Fibroblast of mammary gland (primary cell): ENCODE measurements at regions not wholly inside any gene's neighbourhood (a gene's known extent, or its start where the extent isn't known, plus 50 kb on each side); places are given as distances from the start of the nearest gene placed in this dataset.

Source experiments
- DNase-seq: peaks from one replicate; pipeline ENCODE4 v3.0.0-alpha.2; 2010; ENCODE audit warnings: low read depth
- H3K4me3 ChIP-seq: 2 replicates; pipeline ENCODE4 v1.5.1; 2011; ENCODE audit warnings: low read depth, mild to moderate bottlenecking, low read length, moderate library complexity; ENCODE audit not compliant: control insufficient read depth
- CTCF ChIP-seq: conservative IDR thresholded peaks from 2 replicates; pipeline ENCODE4 v1.5.1; 2011; ENCODE audit warnings: low read depth, low read length, inconsistent platforms; ENCODE audit not compliant: control insufficient read depth, insufficient read depth

DNA sequence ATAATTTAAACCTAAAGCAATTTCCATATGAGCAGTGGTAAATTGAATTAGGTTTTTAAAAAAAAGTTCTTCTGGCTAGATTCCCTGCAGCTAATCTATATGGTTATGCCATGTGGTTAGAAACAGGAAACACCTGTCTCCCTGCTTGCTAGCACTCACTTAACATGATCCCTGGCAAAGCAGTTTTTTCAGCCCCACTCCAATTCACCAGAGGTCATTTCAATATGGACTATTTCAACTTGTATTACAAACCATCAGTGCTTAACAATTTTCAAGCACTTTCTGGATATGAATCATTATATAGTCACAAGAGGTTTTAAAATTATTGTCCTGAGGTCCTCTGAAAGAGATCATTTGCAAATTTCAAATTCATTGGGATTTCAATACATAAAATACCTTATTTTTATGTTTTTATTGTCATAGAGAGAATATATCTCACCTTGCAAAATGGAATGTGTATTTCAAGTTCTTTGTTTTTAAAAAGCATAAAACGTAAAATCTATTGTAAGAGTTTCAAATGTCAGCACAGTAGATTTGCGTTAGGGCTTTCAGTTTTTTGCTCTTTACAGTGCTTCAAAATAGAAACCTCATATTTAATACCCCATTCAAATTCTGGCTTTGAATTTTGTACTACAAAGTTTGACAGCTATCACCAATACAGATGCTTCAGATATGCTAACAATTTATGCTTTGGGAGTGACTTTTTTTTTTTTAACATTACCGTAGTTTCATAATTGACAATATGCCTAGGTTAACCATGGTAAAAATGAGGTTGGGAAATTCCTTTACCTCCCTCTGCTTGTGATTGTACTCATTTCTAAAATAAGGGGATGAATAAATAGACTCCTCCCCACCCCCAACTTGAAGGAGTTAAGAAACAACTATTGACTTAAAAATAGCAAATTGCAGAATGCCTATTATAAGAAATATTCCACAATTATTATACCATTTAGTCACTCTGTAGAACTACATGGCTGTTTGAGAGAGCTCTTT lies 117.5 kb upstream of the HGF start:
- TF ChIP-seq CTCF: no peak
- H3K4me3 ChIP-seq: no peak overlapping the region
- DNase-seq: no peak

- no peak for TF ChIP-seq CTCF
- no peak overlapping the region for H3K4me3 ChIP-seq
- DNase-seq: no peak
Measured at GRCh38 chr7:81886211-81886764, 116.4 kb upstream of the HGF start.

- no peak for DNase-seq
- no peak overlapping the region for H3K4me3 ChIP-seq
- no peak for TF ChIP-seq CTCF
Measured at GRCh38 chr7:81884817-81885216, 115.0 kb upstream of the HGF start.

- no peak for TF ChIP-seq CTCF
- no peak overlapping the region for H3K4me3 ChIP-seq
- no peak for DNase-seq
Measured at GRCh38 chr7:81883801-81884393, 114.0 kb upstream of the HGF start.

- DNase-seq: no peak
- TF ChIP-seq CTCF: no peak
- H3K4me3 ChIP-seq: no peak overlapping the region
Measured at GRCh38 chr7:81882086-81882485, 112.2 kb upstream of the HGF start.

- no peak for DNase-seq
- TF ChIP-seq CTCF: no peak
- H3K4me3 ChIP-seq: no peak overlapping the region
Measured at GRCh38 chr7:81877890-81878289, 108.0 kb upstream of the HGF start.
